C4-2B (cell line): ENCODE measurements at regions not wholly inside any gene's neighbourhood (a gene's known extent, or its start where the extent isn't known, plus 50 kb on each side); places are given as distances from the start of the nearest gene placed in this dataset.

Experiments used
- H3K27ac ChIP-seq: fragments of 450-650 bp; 2 replicates; pipeline ENCODE4 v1.5.1; 2017
- CTCF ChIP-seq: fragments of 450-650 bp; conservative IDR thresholded peaks from 2 replicates; pipeline ENCODE4 v1.5.1; 2017; ENCODE audit warnings: mild to moderate bottlenecking
- ZFX ChIP-seq: fragments of 450-650 bp; IDR thresholded peaks from 2 replicates; pipeline ENCODE4 v1.6.1; 2017

GRCh38 chr10:131824371-131825149, 76.2 kb upstream of the PPP2R2D start:
- H3K27ac ChIP-seq, result no peak overlapping the region
- TF ChIP-seq ZFX, result no peak
- TF ChIP-seq CTCF, result no peak

GRCh38 chr10:131825150-131825848, 75.5 kb upstream of the PPP2R2D start:
- no peak overlapping the region for H3K27ac ChIP-seq
- TF ChIP-seq CTCF (no peak), ZFX (no peak)

GRCh38 chr10:131825960-131826650, 74.7 kb upstream of the PPP2R2D start:
- TF ChIP-seq CTCF, result no peak
- no peak for TF ChIP-seq ZFX
- no peak overlapping the region for H3K27ac ChIP-seq

GRCh38 chr10:131829156-131829930, 71.5 kb upstream of the PPP2R2D start:
- TF ChIP-seq CTCF (no peak), ZFX (no peak)
- H3K27ac ChIP-seq, result no peak overlapping the region

- TF ChIP-seq CTCF (no peak), ZFX (no peak)
- no peak overlapping the region for H3K27ac ChIP-seq
These were observed 70.2 kb upstream of the PPP2R2D start for GRCh38 chr10:131830446-131831130.

- TF ChIP-seq ZFX (no peak), CTCF (no peak)
- H3K27ac ChIP-seq, result no peak overlapping the region
These were observed 69.2 kb upstream of the PPP2R2D start for GRCh38 chr10:131831561-131831960.
